ENCODE measurements at regions not wholly inside any gene's neighbourhood (a gene's known extent, or its start where the extent isn't known, plus 50 kb on each side); places are given as distances from the start of the nearest gene placed in this dataset.
A peak's percentile ranks its signal among the peaks of the same experiment; 100 is the strongest.

DNA sequence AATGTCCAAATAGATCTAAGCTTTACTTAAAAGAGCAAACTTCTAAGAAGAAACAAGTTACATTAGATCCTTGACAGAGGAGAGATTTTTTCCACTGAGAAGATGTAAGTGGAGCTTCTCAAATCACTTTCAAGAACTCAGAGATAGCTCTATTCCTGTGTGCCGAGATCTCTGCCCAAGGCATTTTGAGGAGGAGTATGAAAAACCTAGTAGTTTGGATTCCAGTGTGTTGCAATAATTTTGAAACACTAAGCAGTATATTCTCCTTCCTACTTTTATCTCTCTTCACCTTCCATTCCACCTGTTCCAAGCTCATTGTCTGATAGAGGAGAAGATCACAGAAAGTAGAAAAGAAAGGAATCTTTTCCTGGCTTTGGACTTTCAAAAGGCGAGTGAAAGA, 192.0 kb upstream of the TANK start:
- peaks cover 0 to 3% of the 10 kb centered on the region in 2 donors for H3K9me3 ChIP-seq (ENCODE audit: control insufficient read depth in 2 of 2, insufficient read depth in 1 of 2, low read depth in 1 of 2, low read length in 1 of 2)
- 44 to 83% (median 62%) methylated on average over 2 of the region's 2 CpGs for WGBS, 3 donors
- no peaks in the 10 kb centered on the region for H3K27me3 ChIP-seq (ENCODE audit: control insufficient read depth in 3 of 3, insufficient read depth in 3 of 3, low read length in 3 of 3)
- H3K27ac ChIP-seq (ENCODE audit: low read depth in 1 of 3, low read length in 2 of 3) = no peak overlapping the region
- no peaks in the 10 kb centered on the region for H3K4me1 ChIP-seq (ENCODE audit: control insufficient read depth in 3 of 3, insufficient read depth in 2 of 3, low read depth in 1 of 3, low read length in 2 of 3)
- DNase-seq (no peak), FAIRE-seq (no peak)
- no peak overlapping the region for H3K4me3 ChIP-seq (ENCODE audit: low read depth in 1 of 3, low read length in 3 of 3)
- H3K36me3 ChIP-seq (ENCODE audit: control insufficient read depth in 3 of 3, insufficient read depth in 2 of 3, low read depth in 1 of 3, low read length in 3 of 3) = no peaks in the 10 kb centered on the region

DNA sequence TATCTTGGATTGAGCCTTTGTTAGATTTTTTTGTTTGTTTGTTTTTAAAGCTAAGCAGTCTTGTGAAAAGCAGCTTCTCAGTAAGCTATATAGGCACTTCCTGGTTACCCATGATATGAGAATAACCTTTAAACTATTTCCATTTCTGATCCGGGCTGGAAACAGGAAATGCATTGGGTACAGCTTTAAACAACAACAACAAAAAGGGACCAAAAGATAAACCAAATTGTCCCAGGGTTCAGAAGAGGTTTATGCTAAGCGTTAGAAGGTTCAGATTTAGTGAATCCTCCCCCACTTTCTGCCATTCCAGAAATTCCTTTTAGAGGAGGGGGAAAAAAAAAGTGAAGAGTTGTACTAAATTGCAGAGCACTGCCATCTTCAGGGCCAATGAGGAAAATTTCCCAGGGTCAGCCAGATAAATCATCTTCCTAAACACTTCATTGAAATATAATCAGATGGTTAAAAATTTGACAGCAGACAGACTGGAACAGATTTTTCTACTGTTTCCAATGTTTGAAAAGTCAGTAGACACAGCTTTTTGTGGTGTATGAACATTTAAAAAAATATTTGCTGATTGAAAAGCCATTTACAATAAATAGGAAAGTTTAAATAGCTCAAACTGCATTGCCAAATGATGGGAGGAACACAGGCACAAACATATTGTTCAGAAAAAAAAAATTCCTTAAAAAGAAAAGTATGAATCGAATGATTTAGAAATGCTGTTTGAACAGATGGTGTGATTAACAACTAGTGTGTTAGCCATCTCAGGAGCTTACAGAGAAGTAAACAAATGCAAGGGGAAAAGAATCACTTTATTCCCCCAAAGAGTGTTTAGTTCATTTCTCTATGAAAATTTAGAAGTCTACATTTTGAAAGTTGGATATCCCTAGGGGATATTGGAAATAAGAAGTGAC, 189.9 kb upstream of the TANK start:
- peak overlapping the region in 1 of 3 donors; percentile 36 for H3K4me3 ChIP-seq (ENCODE audit: low read depth in 1 of 3, low read length in 3 of 3)
- H3K27me3 ChIP-seq (ENCODE audit: control insufficient read depth in 3 of 3, insufficient read depth in 3 of 3, low read length in 3 of 3) = no peaks in the 10 kb centered on the region
- peak; percentile 72 to 81 for DNase-seq
- peaks cover 0 to 3% of the 10 kb centered on the region in 2 donors for H3K9me3 ChIP-seq (ENCODE audit: control insufficient read depth in 2 of 2, insufficient read depth in 1 of 2, low read depth in 1 of 2, low read length in 1 of 2)
- H3K4me1 ChIP-seq (ENCODE audit: control insufficient read depth in 3 of 3, insufficient read depth in 2 of 3, low read depth in 1 of 3, low read length in 2 of 3) = no peaks in the 10 kb centered on the region
- FAIRE-seq = peak; percentile 36
- H3K27ac ChIP-seq (ENCODE audit: low read depth in 1 of 3, low read length in 2 of 3) = peak overlapping the region in 2 of 3 donors; percentile 40 to 46
- no peaks in the 10 kb centered on the region for H3K36me3 ChIP-seq (ENCODE audit: control insufficient read depth in 3 of 3, insufficient read depth in 2 of 3, low read depth in 1 of 3, low read length in 3 of 3)
- WGBS, 3 donors = 3 to 13% (median 7%) methylated on average over 3 of the region's 3 CpGs

DNA sequence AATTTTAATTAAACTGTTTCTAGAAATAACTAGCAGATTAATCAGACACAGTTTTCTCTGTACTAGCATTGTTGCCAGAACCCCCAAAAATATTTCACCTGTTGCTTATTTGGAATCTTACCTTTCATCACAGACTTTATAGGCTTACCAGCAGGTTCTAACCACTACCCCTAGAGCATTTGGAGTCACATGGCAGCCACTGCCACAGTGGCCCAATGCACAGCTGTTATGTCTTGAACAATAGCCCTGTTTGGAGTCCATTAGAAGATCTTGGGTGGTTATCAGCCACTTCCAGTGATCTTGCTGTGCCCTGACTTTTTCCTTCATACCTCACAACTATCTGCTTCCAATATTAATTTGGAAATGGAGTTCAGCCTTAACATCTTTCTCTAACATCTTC, 186.2 kb upstream of the TANK start:
- no peaks in the 10 kb centered on the region for H3K4me1 ChIP-seq (ENCODE audit: control insufficient read depth in 3 of 3, insufficient read depth in 2 of 3, low read depth in 1 of 3, low read length in 2 of 3)
- H3K27ac ChIP-seq (ENCODE audit: low read depth in 1 of 3, low read length in 2 of 3) = no peak overlapping the region
- H3K27me3 ChIP-seq (ENCODE audit: control insufficient read depth in 3 of 3, insufficient read depth in 3 of 3, low read length in 3 of 3) = peaks cover 0 to 2% (median 0%) of the 10 kb centered on the region in 3 donors
- no peaks in the 10 kb centered on the region for H3K36me3 ChIP-seq (ENCODE audit: control insufficient read depth in 3 of 3, insufficient read depth in 2 of 3, low read depth in 1 of 3, low read length in 3 of 3)
- no peak for FAIRE-seq
- peaks cover 0 to 3% of the 10 kb centered on the region in 2 donors for H3K9me3 ChIP-seq (ENCODE audit: control insufficient read depth in 2 of 2, insufficient read depth in 1 of 2, low read depth in 1 of 2, low read length in 1 of 2)
- no peak for DNase-seq
- H3K4me3 ChIP-seq (ENCODE audit: low read depth in 1 of 3, low read length in 3 of 3) = no peak overlapping the region

- Histone ChIP-seq H3K27me3 (ENCODE audit: control insufficient read depth in 3 of 3, insufficient read depth in 3 of 3, low read length in 3 of 3) (peaks cover 0 to 2% (median 0%) of the 10 kb centered on the region in 3 donors), H3K27ac (ENCODE audit: low read depth in 1 of 3, low read length in 2 of 3) (no peak overlapping the region), H3K36me3 (ENCODE audit: control insufficient read depth in 3 of 3, insufficient read depth in 2 of 3, low read depth in 1 of 3, low read length in 3 of 3) (no peaks in the 10 kb centered on the region), H3K4me3 (ENCODE audit: low read depth in 1 of 3, low read length in 3 of 3) (no peak overlapping the region), H3K9me3 (ENCODE audit: control insufficient read depth in 2 of 2, insufficient read depth in 1 of 2, low read depth in 1 of 2, low read length in 1 of 2) (no peaks in the 10 kb centered on the region), H3K4me1 (ENCODE audit: control insufficient read depth in 3 of 3, insufficient read depth in 2 of 3, low read depth in 1 of 3, low read length in 2 of 3) (no peaks in the 10 kb centered on the region)
- FAIRE-seq = no peak
- 68 to 69% (median 68%) methylated on average over 4 of the region's 4 CpGs for WGBS, 3 donors
- DNase-seq = no peak
These were observed 185.4 kb upstream of the TANK start for GRCh38 chr2:160974803-160975202.

GRCh38 chr2:160976797-160977196, 183.4 kb upstream of the TANK start:
- Histone ChIP-seq H3K9me3 (ENCODE audit: control insufficient read depth in 2 of 2, insufficient read depth in 1 of 2, low read depth in 1 of 2, low read length in 1 of 2) (no peaks in the 10 kb centered on the region), H3K4me1 (ENCODE audit: control insufficient read depth in 3 of 3, insufficient read depth in 2 of 3, low read depth in 1 of 3, low read length in 2 of 3) (no peaks in the 10 kb centered on the region), H3K27ac (ENCODE audit: low read depth in 1 of 3, low read length in 2 of 3) (no peak overlapping the region), H3K4me3 (ENCODE audit: low read depth in 1 of 3, low read length in 3 of 3) (no peak overlapping the region), H3K27me3 (ENCODE audit: control insufficient read depth in 3 of 3, insufficient read depth in 3 of 3, low read length in 3 of 3) (peaks cover 0 to 2% (median 0%) of the 10 kb centered on the region in 3 donors), H3K36me3 (ENCODE audit: control insufficient read depth in 3 of 3, insufficient read depth in 2 of 3, low read depth in 1 of 3, low read length in 3 of 3) (no peaks in the 10 kb centered on the region)
- FAIRE-seq (no peak), DNase-seq (no peak)
- 87 to 93% (median 91%) methylated on average over 2 of the region's 2 CpGs for WGBS, 3 donors

- DNase-seq = no peak
These were observed 182.9 kb upstream of the TANK start for GRCh38 chr2:160977376-160977775.

GRCh38 chr2:160977854-160978253, 182.4 kb upstream of the TANK start:
- DNase-seq (no peak), FAIRE-seq (no peak)
- no peaks in the 10 kb centered on the region for H3K4me1 ChIP-seq (ENCODE audit: control insufficient read depth in 3 of 3, insufficient read depth in 2 of 3, low read depth in 1 of 3, low read length in 2 of 3)
- no peak overlapping the region for H3K27ac ChIP-seq (ENCODE audit: low read depth in 1 of 3, low read length in 2 of 3)
- peaks cover 0 to 2% (median 0%) of the 10 kb centered on the region in 3 donors for H3K27me3 ChIP-seq (ENCODE audit: control insufficient read depth in 3 of 3, insufficient read depth in 3 of 3, low read length in 3 of 3)
- H3K9me3 ChIP-seq (ENCODE audit: control insufficient read depth in 2 of 2, insufficient read depth in 1 of 2, low read depth in 1 of 2, low read length in 1 of 2) = no peaks in the 10 kb centered on the region
- WGBS, 3 donors = 88 to 96% (median 95%) methylated on average over 2 of the region's 2 CpGs
- no peak overlapping the region for H3K4me3 ChIP-seq (ENCODE audit: low read depth in 1 of 3, low read length in 3 of 3)
- no peaks in the 10 kb centered on the region for H3K36me3 ChIP-seq (ENCODE audit: control insufficient read depth in 3 of 3, insufficient read depth in 2 of 3, low read depth in 1 of 3, low read length in 3 of 3)

More at GRCh38 chr2:160977376-160977775, 182.9 kb upstream of the TANK start:
- H3K27me3 ChIP-seq (ENCODE audit: control insufficient read depth in 3 of 3, insufficient read depth in 3 of 3, low read length in 3 of 3) = peaks cover 0 to 2% (median 0%) of the 10 kb centered on the region in 3 donors
- no peaks in the 10 kb centered on the region for H3K4me1 ChIP-seq (ENCODE audit: control insufficient read depth in 3 of 3, insufficient read depth in 2 of 3, low read depth in 1 of 3, low read length in 2 of 3)
- no peak overlapping the region for H3K4me3 ChIP-seq (ENCODE audit: low read depth in 1 of 3, low read length in 3 of 3)
- H3K9me3 ChIP-seq (ENCODE audit: control insufficient read depth in 2 of 2, insufficient read depth in 1 of 2, low read depth in 1 of 2, low read length in 1 of 2) = no peaks in the 10 kb centered on the region
- FAIRE-seq = no peak
- WGBS, 3 donors = 38 to 47% (median 44%) methylated on average over 2 of the region's 2 CpGs
- no peaks in the 10 kb centered on the region for H3K36me3 ChIP-seq (ENCODE audit: control insufficient read depth in 3 of 3, insufficient read depth in 2 of 3, low read depth in 1 of 3, low read length in 3 of 3)
- H3K27ac ChIP-seq (ENCODE audit: low read depth in 1 of 3, low read length in 2 of 3) = no peak overlapping the region

- WGBS, 3 donors = 66 to 72% (median 71%) methylated on average over 3 of the region's 3 CpGs
- H3K27ac ChIP-seq (ENCODE audit: low read depth in 1 of 3, low read length in 2 of 3) = no peak overlapping the region
- H3K36me3 ChIP-seq (ENCODE audit: control insufficient read depth in 3 of 3, insufficient read depth in 2 of 3, low read depth in 1 of 3, low read length in 3 of 3) = no peaks in the 10 kb centered on the region
- no peak for DNase-seq
- no peaks in the 10 kb centered on the region for H3K27me3 ChIP-seq (ENCODE audit: control insufficient read depth in 3 of 3, insufficient read depth in 3 of 3, low read length in 3 of 3)
- no peaks in the 10 kb centered on the region for H3K4me1 ChIP-seq (ENCODE audit: control insufficient read depth in 3 of 3, insufficient read depth in 2 of 3, low read depth in 1 of 3, low read length in 2 of 3)
- H3K9me3 ChIP-seq (ENCODE audit: control insufficient read depth in 2 of 2, insufficient read depth in 1 of 2, low read depth in 1 of 2, low read length in 1 of 2) = no peaks in the 10 kb centered on the region
- H3K4me3 ChIP-seq (ENCODE audit: low read depth in 1 of 3, low read length in 3 of 3) = no peak overlapping the region
- FAIRE-seq = no peak
These were observed 175.7 kb upstream of the TANK start for GRCh38 chr2:160984426-160985077.
